Stimulated activated CD4-positive, alpha-beta T cell treated with anti-CD3 and anti-CD28 coated beads, TNF-alpha, amount 100 ng/mL, for 48 hours (primary cell): ENCODE measurements at regions not wholly inside any gene's neighbourhood (a gene's known extent, or its start where the extent isn't known, plus 50 kb on each side); places are given as distances from the start of the nearest gene placed in this dataset.
"Not testable (repeated sequence)": the region's sequence is repeated elsewhere in the genome, so short reads cannot be mapped to it uniquely, and the experiment has no call there.

Experiments
- DNase-seq, 3 donors: peaks; one replicate each; pipeline ENCODE4 v3.0.0-alpha.2; 2020; ENCODE audit warnings: low read depth in 3 of 3

DNA sequence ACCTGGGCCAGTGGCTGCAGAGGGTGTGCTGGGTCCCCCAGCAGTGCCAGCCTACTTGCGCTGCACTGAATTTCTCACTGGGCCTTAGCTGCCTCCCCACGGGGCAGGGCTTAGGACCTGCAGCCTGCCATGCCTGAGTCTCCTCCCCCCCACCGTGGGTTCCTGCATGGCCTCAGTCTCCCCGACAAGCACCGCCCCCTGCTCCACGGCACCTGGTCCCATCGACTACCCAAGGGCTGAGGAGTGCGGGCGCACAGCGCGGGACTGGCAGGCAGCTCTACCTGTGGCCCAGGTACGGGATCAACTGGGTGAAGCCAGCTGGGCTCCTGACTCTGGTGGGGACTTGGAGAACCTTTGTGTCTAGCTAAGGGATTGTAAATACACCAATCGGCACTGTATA lies 1143.6 kb downstream of the OTOL1 start:
- not testable (repeated sequence) for DNase-seq

GRCh38 chr3:162641317-162641716 lies 1144.7 kb downstream of the OTOL1 start:
- no peak for DNase-seq

DNA sequence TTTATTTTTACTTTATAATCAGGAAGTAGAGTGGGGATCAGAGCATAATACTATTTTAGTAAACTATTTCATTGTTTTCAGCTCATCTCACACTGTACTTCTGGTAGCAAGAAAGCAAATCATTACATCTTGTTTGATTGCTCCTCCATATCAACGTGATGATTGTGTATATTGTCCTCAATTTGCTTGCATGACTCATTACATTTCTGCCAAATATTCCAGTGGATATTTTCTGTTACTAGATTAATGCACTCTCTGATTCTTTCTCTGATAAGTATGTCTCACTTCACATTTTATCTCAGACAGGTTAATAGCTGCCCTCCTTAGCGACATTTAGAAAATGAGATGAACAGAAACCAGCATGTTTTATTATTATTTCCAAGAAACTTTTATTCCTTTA lies 1145.3 kb downstream of the OTOL1 start:
- no peak for DNase-seq

DNA sequence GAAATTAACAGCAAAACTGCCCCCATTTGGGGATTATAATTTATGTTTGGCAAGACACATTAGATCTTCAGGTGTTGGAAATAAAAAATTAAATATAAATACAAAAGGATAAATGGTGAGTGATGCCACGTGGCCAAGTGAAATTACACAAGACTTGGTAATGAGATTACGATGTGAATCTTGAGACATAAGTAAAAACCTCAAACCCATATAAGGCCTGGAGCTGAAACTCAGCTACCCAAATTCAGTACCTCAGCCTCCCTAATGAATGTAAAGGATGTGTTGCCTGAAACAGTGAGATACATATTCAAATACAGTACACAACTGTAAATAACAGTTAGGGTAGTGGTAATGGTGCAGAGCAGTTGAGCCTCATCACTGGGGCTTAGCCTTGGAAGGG lies 1146.6 kb downstream of the OTOL1 start:
- DNase-seq, result no peak

DNA sequence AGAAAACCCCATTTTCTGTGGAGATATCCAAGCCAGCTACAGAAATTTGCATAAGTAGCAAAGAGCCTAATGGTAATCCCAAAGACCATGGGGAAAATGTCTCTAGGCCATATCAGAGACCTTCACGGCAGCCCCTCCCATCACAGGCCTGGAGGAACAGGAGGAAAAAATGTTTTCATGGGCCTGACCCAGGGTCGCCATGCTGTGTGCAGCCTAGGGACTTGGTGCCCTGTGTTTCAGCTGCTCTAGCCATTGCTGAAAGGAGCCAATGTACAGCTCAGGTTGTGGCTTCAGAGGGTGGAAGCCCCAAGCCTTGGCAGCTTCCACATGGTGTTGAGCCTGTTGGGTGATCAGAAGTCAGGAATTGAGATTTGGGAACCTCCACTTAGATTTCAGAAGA lies 1150.7 kb downstream of the OTOL1 start:
- no peak for DNase-seq

DNA sequence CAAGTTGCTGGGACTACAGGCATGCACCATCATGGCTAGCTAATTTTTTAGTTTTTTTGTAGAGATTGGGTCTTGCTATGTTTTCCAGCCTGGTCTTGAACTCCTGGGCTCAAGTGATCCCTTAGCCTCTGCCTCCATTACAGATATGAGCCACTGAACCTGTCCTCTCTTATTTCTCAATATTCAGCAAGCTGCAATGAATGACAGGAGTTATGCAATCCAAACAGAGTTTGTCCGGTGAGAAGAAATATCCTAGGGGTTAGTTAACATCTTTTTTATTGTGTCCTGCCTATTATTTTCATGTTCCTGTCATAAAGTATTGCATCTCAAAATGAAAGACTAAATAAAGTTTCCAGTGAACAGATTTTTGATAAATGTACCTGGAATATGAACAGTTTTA lies 1161.4 kb downstream of the OTOL1 start:
- no peak for DNase-seq

DNA sequence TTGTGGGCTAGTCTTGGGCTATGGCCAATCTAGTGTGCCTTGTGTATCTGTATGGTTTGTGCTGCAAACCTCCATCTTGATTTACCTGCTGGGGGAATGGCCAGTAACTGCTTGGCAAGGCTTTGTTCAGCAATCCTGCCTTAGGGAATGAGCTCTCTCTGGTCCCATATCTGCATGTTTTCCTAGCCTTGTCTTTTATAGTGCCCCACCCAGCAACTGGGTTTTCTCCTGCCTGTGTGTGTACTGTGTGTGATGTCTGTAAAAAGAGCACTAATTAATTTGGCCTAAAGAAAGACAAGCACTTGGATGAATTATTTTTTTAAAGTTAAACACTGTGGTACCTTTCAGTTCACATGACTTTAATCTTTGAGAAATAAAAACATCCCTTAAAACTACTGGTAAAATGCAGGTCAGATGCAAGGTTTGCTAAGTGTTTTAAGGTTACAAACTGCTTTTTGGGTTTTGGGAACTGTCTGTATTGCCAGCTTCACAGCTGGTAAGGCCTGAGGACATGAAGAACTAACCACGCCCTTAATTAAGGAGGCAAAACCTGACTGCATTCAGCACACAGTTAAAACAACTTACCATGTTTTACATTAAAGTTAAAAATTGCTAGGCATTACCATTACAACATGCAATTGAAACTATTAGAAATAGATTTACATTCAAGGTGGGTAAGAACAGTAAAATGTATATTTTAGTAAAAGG lies 1169.2 kb downstream of the OTOL1 start:
- no peak for DNase-seq

DNA sequence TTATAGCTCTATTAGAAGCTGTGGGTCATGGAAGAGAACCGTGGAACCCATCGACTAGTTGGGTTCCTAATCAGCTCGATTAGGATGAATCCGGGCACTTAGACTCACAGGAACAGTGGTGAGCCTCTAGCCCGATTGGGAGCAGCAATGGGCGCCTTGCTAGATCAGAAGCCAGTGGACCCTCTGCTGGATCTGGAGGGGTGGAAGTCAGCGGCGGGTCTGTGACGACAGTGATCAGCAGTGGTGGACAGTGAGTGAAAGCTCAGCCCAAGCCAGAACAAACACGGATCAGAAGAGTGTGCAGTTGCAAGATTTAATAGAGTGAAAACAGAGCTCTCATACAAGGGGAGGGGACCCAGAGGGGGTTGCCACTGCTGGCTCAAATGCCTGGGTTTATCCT lies 1170.2 kb downstream of the OTOL1 start:
- no peak for DNase-seq

GRCh38 chr3:162670181-162670580 lies 1173.6 kb downstream of the OTOL1 start:
- no peak for DNase-seq

- DNase-seq, result no peak
These were observed 1180.9 kb downstream of the OTOL1 start for GRCh38 chr3:162677475-162677874.

- no peak for DNase-seq
These were observed 1182.3 kb downstream of the OTOL1 start for GRCh38 chr3:162678941-162679340.

GRCh38 chr3:162684260-162684659 lies 1187.7 kb downstream of the OTOL1 start:
- no peak for DNase-seq

DNA sequence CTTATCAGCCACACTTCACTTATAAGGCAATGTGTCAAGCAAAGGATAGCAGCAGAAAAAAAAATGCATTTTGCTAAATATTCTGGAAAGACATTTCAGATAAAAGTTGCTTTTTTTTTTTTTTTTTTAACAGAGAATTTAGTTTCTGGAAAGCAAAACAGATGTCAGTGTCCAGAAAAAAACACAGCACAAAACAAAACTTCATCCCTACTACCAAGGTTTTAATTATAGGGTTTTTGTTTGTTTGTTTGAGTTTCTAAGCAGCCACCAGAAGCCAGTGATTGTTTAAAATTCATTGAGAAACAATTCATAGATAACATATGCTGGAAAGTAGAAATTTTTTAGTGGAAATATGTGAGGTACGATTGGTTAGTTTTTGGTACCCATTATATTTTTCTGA lies 1202.7 kb downstream of the OTOL1 start:
- no peak for DNase-seq

DNA sequence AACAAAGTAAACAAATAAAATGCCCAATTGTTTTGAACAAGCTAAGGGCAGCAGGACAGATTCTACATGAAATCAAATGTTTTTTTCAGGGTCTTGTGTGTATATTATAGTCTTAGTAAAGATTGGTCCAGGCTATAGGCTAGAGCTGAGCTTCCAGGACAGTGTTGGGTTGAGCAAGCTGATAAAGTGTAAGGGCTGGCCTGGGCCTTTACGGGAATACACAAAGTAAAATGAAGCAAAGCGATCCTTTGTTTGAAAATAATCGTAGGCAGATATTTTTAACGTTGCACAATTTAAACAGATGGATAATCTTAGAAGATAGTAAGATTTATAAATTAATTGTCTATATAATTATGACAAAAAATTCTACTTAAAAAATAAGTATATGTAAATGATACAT lies 1204.6 kb downstream of the OTOL1 start:
- DNase-seq, result no peak

DNA sequence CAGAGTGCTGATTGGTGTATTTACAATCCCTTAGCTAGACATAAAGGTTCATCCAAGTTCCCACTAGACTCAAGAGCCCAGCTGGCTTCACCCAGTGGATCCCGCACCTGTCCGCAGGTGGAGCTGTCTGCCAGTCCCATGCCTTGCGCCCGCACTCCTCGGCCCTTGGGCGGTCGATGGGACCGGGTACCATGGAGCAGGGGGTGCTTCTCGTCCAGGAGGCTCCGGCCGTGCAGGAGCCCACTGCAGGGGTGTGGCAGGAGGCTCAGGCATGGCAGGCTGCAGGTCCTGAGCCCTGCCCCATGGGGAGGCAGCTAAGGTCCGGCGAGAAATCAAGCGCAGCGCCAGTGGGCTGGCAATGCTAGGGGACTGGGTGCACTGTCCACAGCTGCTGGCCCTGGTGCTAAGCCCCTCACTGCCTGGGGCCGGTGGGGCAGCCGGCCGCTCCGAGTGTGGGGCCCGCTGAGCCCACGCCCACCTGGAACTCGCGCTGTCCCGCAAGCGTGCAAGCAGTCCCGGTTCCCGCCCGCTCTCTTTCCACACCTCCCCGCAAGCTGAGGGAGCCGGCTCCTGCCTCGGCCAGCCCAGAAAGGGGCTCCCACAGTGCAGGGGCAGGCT lies 1206.3 kb downstream of the OTOL1 start:
- no peak for DNase-seq

GRCh38 chr3:162704238-162704637 lies 1207.6 kb downstream of the OTOL1 start:
- DNase-seq, result no peak

DNA sequence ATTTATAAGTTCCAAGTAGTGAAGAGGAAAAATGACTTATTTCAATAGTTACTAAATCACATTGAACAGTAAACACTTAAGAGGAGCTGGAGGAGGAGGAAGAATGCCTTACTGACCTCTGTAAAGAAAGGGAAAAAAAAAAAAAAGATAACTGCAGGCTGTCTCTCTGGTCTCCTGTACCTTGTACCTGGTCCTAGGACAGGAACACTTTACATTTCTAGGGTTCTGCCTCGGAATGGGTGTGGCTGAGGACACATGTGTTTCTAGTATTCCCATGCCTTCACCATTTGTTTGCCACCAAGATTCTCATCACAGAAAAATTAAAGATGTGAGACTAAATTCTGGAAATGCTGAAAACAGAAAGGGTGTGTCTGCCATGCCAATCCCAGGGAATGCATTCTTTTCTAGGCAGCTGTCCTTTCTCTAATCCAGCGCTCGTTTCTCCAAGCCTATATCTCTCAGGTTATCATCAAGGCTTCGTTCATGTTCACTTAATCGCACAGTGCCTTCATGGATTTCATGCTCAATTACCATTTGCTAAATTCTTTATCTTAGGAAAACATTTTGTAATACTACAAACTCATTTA lies 1208.3 kb downstream of the OTOL1 start:
- no peak for DNase-seq

DNA sequence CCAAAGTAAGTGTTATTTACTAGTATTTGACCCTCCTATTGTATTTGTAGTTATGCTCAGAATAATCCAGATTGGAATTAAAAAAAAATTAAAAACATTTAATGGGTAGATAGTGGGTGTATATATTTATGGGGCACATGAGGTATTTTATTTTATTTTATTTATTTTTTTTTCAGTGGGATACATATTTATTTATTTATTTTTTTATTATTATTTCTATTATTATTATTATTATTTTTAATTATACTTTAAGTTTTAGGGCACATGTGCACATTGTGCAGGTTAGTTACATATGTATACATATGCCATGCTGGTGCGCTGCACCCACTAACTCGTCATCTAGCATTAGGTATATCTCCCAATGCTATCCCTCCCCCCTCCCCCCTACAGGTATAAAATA lies 1211.8 kb downstream of the OTOL1 start:
- not testable (repeated sequence) for DNase-seq

GRCh38 chr3:162708942-162709706 lies 1212.5 kb downstream of the OTOL1 start:
- DNase-seq, result not testable (repeated sequence)

DNA sequence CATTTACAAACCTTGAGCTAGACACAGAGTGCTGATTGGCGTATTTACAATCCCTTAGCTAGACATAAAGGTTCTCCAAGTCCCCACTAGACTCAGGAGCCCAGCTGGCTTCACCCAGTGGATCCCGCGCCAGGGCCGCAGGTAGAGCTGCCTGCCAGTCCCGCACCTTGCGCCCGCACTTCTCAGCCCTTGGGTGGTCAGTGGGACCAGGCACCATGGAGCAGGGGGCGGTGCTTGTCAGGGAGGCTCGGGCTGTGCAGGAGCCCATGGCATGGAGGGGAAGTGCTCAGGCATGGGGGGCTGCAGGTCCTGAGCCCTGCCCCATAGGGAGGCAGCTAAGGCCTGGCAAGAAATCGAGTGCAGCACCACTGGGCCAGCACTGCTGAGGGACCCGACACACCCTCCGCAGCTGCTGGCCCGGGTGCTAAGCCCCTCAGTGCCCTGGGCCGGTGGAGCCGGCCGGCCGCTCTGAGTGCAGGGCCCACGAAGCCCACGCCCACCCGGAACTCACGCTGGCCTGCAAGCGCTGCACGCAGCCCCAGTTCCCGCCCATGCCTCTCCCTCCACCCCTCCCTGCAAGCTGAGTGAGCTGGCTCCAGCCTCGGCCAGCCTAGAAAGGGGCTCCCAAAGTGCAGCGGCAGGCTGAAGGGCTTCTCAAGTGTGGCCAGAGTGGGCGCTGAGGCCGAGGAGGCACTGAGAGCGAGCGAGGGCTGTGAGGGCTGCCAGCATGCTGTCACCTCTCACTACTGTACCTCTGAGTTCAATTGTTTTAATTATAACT lies 1213.9 kb downstream of the OTOL1 start:
- DNase-seq, result no peak

DNA sequence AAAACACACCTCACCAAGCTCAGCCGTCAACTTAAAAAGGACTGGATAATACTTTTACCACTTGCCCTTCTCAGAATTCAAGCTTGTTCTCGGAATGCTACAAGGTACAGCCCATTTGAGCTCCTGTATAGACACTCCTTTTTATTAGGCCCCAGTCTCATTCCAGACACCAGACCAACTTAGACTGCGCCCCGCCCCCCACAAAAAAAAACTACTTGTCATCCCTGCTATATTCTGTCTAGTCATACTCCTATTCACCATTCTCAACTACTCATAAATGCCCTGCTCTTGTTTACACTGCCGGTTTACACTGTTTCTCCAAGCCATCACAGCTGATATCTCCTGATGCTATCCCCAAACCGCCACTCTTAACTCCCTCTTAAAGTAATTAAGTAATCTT lies 1220.5 kb downstream of the OTOL1 start:
- DNase-seq, result not testable (repeated sequence)

DNA sequence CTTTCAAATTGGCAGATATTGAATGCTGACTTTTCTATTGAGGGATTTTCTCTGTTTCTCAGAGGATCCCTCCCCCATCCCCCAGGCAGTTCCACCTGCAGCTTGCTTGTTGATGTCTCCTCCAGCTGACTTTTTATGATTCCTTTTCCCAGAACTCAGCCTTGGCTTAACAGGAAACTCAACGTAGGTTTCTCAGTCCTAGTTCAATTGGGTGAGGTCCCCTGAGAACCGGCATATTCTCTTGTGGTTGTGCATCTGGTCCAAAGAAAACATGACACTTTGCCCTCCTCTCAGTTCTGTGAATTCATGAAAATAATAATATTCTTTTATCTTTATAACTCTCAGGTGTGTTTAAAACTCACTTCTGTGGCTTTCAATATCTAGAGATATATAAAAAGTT lies 1222.1 kb downstream of the OTOL1 start:
- no peak for DNase-seq
